Endodermal cell (in vitro differentiated cells): ENCODE measurements at regions not wholly inside any gene's neighbourhood (a gene's known extent, or its start where the extent isn't known, plus 50 kb on each side); places are given as distances from the start of the nearest gene placed in this dataset.

ENCODE experiments used
- DNase-seq: peaks from one replicate; pipeline ENCODE4 v3.0.0-alpha.2; 2017
- H3K27ac ChIP-seq: 2 replicates; pipeline ENCODE4 v1.5.1; 2013; ENCODE audit warnings: mild to moderate bottlenecking, low read depth, low read length, moderate library complexity
- H3K27me3 ChIP-seq: 2 replicates; pipeline ENCODE4 v1.6.1; 2013; ENCODE audit warnings: mild to moderate bottlenecking, low read length, moderate library complexity; ENCODE audit not compliant: insufficient read depth, control insufficient read depth, poor library complexity, severe bottlenecking
- H3K36me3 ChIP-seq: 2 replicates; pipeline ENCODE4 v1.7.0; 2013; ENCODE audit warnings: mild to moderate bottlenecking, low read length, moderate library complexity; ENCODE audit not compliant: control insufficient read depth, insufficient read depth
- H3K4me1 ChIP-seq: one replicate; pipeline ENCODE4 v1.7.0; 2013; ENCODE audit warnings: low read length; ENCODE audit not compliant: control insufficient read depth, insufficient read depth
- H3K4me3 ChIP-seq: 2 replicates; pipeline ENCODE4 v1.5.1; 2013; ENCODE audit warnings: mild to moderate bottlenecking, low read length, moderate library complexity
- H3K9ac ChIP-seq: 2 replicates; pipeline ENCODE4 v1.6.1; 2013; ENCODE audit warnings: mild to moderate bottlenecking, low read length, moderate library complexity; ENCODE audit not compliant: poor library complexity, severe bottlenecking; ENCODE audit errors: extremely low read depth
- H3K9me3 ChIP-seq: 2 replicates; pipeline ENCODE4 v1.6.1; 2013; ENCODE audit warnings: mild to moderate bottlenecking, low read length, moderate library complexity; ENCODE audit not compliant: control insufficient read depth
- H3K27ac Mint-ChIP-seq: 2 replicates; pipeline ENCODE4 v1.8.0; 2020; ENCODE audit warnings: mixed read lengths
- H3K27me3 Mint-ChIP-seq: 2 replicates; pipeline ENCODE4 v1.8.0; 2021; ENCODE audit warnings: mild to moderate bottlenecking, mixed read lengths; ENCODE audit not compliant: insufficient read depth
- H3K36me3 Mint-ChIP-seq: 2 replicates; pipeline ENCODE4 v1.8.0; 2020; ENCODE audit warnings: low read depth, mixed read lengths
- H3K4me1 Mint-ChIP-seq: 2 replicates; pipeline ENCODE4 v1.8.0; 2020; ENCODE audit warnings: mixed read lengths
- H3K4me3 Mint-ChIP-seq: 2 replicates; pipeline ENCODE4 v1.8.0; 2020; ENCODE audit warnings: mild to moderate bottlenecking, moderate library complexity, mixed read lengths
- H3K9me3 Mint-ChIP-seq: 2 replicates; pipeline ENCODE4 v1.8.0; 2020; ENCODE audit warnings: mild to moderate bottlenecking, mixed read lengths
- CTCF ChIP-seq: fragments of 200-600 bp; sonication (generic); conservative IDR thresholded peaks from 2 replicates; pipeline ENCODE4 v1.5.0; 2021; ENCODE audit warnings: antibody characterized with exemption, mild to moderate bottlenecking
- WGBS, 2 experiments: methylation state at CpG; one replicate each; pipeline versions ENCODE4 v1.1.5 to v1.1.7; 2013; ENCODE audit warnings: missing lambda C conversion rate in 2 of 2, mixed read lengths in 1 of 2; ENCODE audit not compliant: insufficient coverage in 1 of 2, insufficient read length in 1 of 2; 5-methylcytosine and 5-hydroxymethylcytosine counted together

DNA sequence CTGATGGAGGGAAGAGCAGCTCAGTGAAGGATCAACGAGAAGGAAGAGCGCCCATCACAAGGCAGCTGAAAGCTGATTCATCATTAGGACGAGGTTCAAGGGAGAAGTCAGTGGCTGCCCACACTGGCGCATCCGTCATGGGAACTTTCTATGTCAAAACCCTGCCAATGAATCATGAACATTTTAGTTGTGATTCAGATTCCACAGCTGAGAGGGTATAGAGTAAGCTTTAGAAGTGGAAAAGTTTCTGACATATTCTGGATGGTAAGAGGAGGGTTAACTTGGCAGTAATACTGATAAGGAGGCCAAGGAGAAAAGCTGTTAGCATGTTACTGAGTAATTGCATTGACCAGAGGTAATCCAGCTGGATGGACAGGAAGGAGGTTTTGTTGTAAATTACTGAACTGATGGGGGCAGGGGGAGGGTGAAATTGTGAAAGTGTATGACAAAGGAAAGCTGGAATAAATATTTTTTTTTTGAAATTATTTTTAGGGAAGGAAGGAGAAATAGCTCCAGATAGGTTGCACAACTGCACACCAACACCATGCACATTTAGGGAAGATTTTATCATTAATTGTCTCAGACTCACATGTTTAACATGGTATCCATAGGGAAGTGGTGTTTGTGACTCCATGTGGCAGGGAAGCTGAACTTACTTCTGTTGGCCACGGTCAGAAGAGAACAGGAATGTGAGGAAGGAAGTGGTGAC lies 78.3 kb upstream of the NRP1 start:
- Mint-ChIP-seq H3K4me3 (no peak overlapping the region), H3K27ac (no peak overlapping the region), H3K36me3 (no peaks in the 10 kb centered on the region), H3K27me3 (no peaks in the 10 kb centered on the region), H3K9me3 (no peaks in the 10 kb centered on the region), H3K4me1 (no peaks in the 10 kb centered on the region)
- no peak for DNase-seq
- Histone ChIP-seq H3K27me3 (no peaks in the 10 kb centered on the region), H3K36me3 (no peaks in the 10 kb centered on the region), H3K4me3 (no peak overlapping the region), H3K27ac (no peak overlapping the region), H3K4me1 (no peaks in the 10 kb centered on the region), H3K9me3 (no peaks in the 10 kb centered on the region), H3K9ac (no peak overlapping the region)
- TF ChIP-seq CTCF, result no peak
- WGBS, 2 experiments, result 92 to 96% methylated on average over 5 to 6 of the region's 6 CpGs

DNA sequence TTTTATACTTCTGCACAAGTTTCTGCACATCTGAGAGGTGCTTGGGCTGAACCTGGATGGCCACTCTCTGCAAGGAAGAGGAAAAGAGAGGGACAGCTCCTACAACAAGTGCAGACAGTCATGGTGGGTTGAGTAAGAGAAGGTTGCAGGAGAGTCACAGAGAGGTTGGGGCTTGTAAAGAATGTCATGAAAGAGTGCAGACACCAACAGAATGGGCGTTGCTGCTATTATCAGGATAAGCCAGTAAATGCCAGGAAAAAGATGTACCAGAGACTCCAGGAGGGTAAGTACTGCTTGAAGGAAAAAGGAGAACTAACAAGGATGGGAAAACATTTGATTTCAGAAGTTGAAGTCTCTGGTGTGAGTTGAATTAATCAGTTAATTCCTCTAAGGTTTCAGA lies 77.8 kb upstream of the NRP1 start:
- no peak overlapping the region for H3K4me3 Mint-ChIP-seq
- WGBS, 2 experiments, result 95 to 100% methylated on average over 1 of the region's 1 CpG
- H3K27ac ChIP-seq, result no peak overlapping the region

GRCh38 chr10:33410860-33411234 lies 76.4 kb upstream of the NRP1 start:
- no peak for TF ChIP-seq CTCF
- WGBS, 2 experiments, result 91 to 100% methylated on average over 4 of the region's 4 CpGs
- no peak for DNase-seq
- H3K36me3 Mint-ChIP-seq, result no peaks in the 10 kb centered on the region
- H3K27me3 Mint-ChIP-seq, result no peaks in the 10 kb centered on the region
- H3K27ac ChIP-seq, result no peak overlapping the region
- H3K27ac Mint-ChIP-seq, result no peak overlapping the region
- no peaks in the 10 kb centered on the region for H3K4me1 Mint-ChIP-seq
- H3K27me3 ChIP-seq, result no peaks in the 10 kb centered on the region
- no peaks in the 10 kb centered on the region for H3K36me3 ChIP-seq
- H3K4me1 ChIP-seq, result no peaks in the 10 kb centered on the region
- no peak overlapping the region for H3K9ac ChIP-seq
- H3K4me3 Mint-ChIP-seq, result no peak overlapping the region
- H3K9me3 Mint-ChIP-seq, result no peaks in the 10 kb centered on the region
- no peak overlapping the region for H3K4me3 ChIP-seq
- no peaks in the 10 kb centered on the region for H3K9me3 ChIP-seq

More for the DNA sequence above, 77.8 kb upstream of the NRP1 start:
- no peak overlapping the region for H3K27ac Mint-ChIP-seq
- H3K4me1 Mint-ChIP-seq, result no peaks in the 10 kb centered on the region
- no peaks in the 10 kb centered on the region for H3K9me3 Mint-ChIP-seq
- Histone ChIP-seq H3K4me1 (no peaks in the 10 kb centered on the region), H3K27me3 (no peaks in the 10 kb centered on the region), H3K9me3 (no peaks in the 10 kb centered on the region), H3K9ac (no peak overlapping the region), H3K36me3 (no peaks in the 10 kb centered on the region), H3K4me3 (no peak overlapping the region)
- no peak for DNase-seq
- H3K27me3 Mint-ChIP-seq, result no peaks in the 10 kb centered on the region
- no peak for TF ChIP-seq CTCF
- no peaks in the 10 kb centered on the region for H3K36me3 Mint-ChIP-seq
